Jurkat, Clone E6-1 (cell line): ENCODE measurements at regions not wholly inside any gene's neighbourhood (a gene's known extent, or its start where the extent isn't known, plus 50 kb on each side); places are given as distances from the start of the nearest gene placed in this dataset.

Source experiments
- DNase-seq: peaks from one replicate; pipeline ENCODE4 v3.0.0-alpha.2; 2011; ENCODE audit warnings: low read depth, low spot score
- H3K4me3 ChIP-seq: 2 replicates; pipeline ENCODE4 v1.5.1; 2011; ENCODE audit warnings: mild to moderate bottlenecking, low read length, control low read depth, moderate library complexity

DNA sequence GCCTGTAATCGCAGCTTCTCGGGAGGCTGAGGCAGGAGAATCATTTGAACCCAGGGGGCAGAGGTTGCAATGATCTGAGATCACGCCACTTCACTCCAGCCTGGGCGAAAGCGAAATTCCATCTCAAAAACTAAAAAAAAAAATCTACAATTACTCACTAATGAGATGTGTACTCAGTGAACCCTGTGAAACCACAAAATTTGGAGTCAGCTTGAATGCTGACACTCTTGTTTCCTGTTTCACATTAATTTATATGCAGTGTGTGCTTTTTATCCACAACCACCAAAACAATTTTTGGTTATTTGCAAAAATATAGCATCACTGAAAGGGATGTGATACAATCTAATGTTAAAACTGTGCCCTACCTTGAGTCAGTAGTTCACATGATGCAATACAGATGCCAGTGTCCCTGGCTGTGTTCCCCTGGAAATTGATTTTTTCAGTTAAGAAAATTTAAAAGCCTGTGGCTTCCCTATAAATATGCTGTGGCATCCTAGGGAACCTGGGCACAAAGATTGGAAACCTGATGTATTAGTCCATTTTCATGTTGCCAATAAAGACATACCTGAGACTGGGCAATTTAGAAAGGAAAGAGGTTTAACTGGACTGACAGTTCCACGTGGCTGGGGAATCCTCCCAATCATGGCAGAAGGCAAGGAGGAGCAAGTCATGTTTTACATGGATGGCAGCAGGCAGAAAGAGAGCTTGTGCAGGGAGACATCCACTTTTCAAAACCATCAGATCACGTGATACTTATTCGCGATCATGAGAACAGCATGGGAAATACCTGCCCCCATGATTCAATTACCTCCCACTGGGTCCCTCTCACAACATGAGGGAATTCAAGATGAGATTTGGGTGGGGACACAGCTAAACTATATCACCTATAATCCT is 337.5 kb upstream of the NT5C1B start:
- no peak overlapping the region for H3K4me3 ChIP-seq
- no peak for DNase-seq

- no peak for DNase-seq
- H3K4me3 ChIP-seq = no peak overlapping the region
These were observed 335.9 kb upstream of the NT5C1B start for GRCh38 chr2:18925296-18925695.

DNA sequence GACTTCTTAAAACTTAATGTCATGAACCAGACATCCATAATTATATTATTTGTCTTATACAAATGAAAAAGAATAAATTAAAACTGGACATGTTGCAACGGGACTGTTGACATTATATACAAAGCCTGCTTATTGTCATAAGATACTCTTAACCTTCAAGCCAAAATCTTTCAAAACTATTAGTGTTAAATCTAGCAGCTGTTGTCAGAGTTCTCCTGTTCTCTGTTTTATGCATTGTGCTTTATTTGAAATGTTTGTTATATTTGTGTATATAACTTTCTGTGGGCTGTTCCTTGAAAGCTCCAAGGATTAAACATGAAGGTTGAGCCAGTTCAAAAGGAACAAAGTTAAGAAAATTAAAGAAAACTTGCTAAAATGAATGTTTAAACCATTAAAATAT is 335.5 kb upstream of the NT5C1B start:
- DNase-seq = no peak
- H3K4me3 ChIP-seq = no peak overlapping the region

DNA sequence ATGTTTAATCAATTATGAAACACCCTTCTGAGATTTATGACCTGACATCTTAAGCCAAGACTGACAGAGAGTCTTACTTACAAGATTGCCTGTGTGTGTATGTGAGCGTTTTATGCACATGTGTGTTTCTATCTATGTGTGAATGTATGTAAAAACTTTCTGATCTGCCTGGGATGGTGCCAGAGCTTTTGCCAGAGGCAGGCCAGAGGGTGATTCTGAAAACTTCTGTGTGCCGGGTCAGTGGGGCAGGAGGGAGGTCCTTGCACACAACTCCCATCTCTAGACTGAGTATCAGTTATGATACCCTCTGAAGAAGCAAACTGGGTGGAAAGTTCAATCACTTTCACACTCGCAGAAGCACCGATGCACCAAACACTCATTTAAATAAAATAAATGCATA is 335.0 kb upstream of the NT5C1B start:
- no peak overlapping the region for H3K4me3 ChIP-seq
- DNase-seq = no peak

DNA sequence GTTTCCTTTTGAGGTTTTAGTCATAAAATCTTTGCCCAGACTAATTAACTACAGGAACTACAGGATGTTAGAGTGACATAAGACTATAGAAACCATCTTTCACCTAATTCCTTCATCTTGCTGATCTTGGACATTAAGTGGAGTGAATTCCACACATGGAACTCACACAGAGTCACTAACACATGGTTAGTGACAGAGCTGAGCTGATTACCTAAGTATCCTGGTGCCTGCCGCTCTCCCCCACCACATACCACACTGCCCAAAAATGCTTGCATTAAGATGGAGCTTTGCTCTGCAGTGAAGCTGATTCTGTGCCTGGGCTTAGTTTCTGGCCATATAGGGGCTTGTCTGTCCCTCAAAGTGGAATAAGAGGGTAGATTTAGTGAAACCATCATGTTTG is 332.9 kb upstream of the NT5C1B start:
- DNase-seq = no peak
- no peak overlapping the region for H3K4me3 ChIP-seq

DNA sequence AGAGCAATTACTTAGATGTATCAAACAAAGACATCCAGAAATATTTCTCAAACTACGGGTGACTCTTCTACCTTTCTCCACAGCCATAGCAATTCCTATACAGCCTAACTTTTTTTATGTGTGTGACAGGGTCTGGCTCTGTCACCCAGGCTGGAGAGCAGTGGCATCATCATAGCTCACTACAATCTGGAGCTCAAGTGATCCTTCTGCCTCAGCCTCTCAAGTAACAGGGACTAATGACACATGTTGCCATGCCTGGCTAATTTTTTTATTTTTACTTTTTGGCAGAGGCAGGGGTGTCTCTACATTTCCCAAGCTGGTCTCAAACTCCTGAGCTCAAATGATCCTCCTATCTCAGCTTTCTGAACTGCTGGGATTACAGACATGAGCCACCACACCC is 328.9 kb upstream of the NT5C1B start:
- H3K4me3 ChIP-seq = no peak overlapping the region
- DNase-seq = no peak

DNA sequence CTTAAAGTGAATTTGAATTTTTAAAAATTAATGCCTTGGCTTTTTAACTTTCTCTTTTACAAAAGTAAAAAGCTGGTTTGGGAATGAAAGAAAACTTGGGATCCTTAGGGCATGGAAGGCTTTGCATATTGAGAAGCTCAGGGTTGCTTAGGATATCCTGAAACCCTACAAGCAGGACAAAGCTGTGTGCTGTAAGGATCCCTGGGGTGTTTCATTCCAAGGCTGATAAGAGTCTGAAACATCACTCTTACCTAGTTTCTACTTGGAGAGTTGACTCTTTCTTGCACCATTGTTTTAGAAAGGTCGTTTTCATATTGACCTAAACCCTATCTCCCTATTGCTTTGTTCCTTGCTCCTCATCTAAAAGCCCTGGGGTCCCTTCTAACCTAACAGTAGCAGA is 325.9 kb upstream of the NT5C1B start:
- no peak for DNase-seq
- H3K4me3 ChIP-seq = no peak overlapping the region

DNA sequence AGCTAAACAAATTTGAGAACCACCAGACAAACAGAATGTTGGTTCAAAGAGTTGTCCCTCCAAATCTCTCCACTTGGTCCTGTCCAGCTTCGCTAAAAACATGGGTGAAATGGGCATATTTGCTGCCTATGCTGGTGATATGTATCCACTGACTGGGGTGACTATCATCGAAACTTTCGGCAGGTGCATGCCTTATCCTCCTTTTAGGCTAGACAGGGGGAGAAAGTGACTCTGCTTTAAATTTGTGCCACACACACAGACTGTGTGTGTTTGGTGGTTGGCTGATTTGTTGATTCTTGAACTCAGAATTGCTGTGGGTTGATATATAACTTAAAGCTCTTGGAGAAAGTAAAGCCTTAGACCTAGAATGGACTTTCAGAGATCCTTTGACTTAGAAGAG is 324.1 kb upstream of the NT5C1B start:
- no peak overlapping the region for H3K4me3 ChIP-seq
- no peak for DNase-seq

GRCh38 chr2:18912225-18912888 is 323.0 kb upstream of the NT5C1B start:
- DNase-seq = no peak
- H3K4me3 ChIP-seq = no peak overlapping the region

GRCh38 chr2:18911416-18911815 is 322.0 kb upstream of the NT5C1B start:
- no peak for DNase-seq
- H3K4me3 ChIP-seq = no peak overlapping the region

GRCh38 chr2:18910843-18911242 is 321.5 kb upstream of the NT5C1B start:
- H3K4me3 ChIP-seq = no peak overlapping the region

GRCh38 chr2:18907937-18908336 is 318.6 kb upstream of the NT5C1B start:
- H3K4me3 ChIP-seq = no peak overlapping the region
- DNase-seq = no peak

More at GRCh38 chr2:18910843-18911242, 321.5 kb upstream of the NT5C1B start:
- DNase-seq = no peak

GRCh38 chr2:18907508-18907907 is 318.1 kb upstream of the NT5C1B start:
- no peak for DNase-seq
- H3K4me3 ChIP-seq = no peak overlapping the region

GRCh38 chr2:18903750-18904149 is 314.4 kb upstream of the NT5C1B start:
- DNase-seq = no peak
- no peak overlapping the region for H3K4me3 ChIP-seq

DNA sequence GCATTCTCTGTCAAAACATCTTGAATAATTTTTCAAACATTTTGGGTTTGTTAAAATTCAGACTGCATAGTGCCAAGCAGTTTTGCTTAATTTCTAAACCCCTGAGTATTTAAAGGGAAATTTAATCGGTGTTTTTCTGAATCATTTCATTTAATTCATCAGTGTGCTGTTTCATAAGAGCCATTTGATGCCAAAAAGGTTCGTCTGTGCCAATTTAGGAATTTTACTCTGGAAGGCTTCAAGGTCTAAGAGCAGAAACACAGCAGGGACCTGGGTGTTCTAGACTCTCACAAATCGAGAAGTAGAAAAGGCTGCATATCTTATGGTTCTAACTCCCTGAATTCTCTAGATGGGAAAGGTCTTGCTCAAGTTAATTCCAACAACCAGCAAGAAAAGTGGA is 311.9 kb upstream of the NT5C1B start:
- H3K4me3 ChIP-seq = no peak overlapping the region
- no peak for DNase-seq

GRCh38 chr2:18900691-18901141 is 311.3 kb upstream of the NT5C1B start:
- DNase-seq = no peak

GRCh38 chr2:18899725-18900124 is 310.4 kb upstream of the NT5C1B start:
- no peak overlapping the region for H3K4me3 ChIP-seq
- no peak for DNase-seq

More at GRCh38 chr2:18900691-18901141, 311.3 kb upstream of the NT5C1B start:
- H3K4me3 ChIP-seq = no peak overlapping the region

DNA sequence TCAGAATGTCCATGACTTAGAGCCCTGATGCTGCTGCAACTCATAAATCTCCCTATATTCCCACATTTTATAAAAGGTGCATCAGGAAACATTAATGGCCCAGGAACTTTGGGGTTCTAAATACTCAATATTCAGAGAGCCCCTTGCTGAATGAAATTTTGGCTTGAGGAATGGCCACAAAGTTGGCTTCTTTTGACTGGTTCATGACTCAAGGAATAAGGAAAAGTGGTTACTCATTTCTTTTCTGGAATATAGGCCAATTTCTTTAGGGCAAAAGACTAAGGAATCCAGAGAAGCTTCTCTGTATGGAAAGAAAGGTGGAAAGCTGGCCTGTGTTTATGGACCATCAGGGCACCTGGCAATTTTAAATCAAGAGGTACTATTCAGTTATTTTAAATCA is 308.9 kb upstream of the NT5C1B start:
- H3K4me3 ChIP-seq = no peak overlapping the region
- no peak for DNase-seq

- no peak for DNase-seq
- H3K4me3 ChIP-seq = no peak overlapping the region
These were observed 306.9 kb upstream of the NT5C1B start for GRCh38 chr2:18896125-18896764.
